ENCODE measurements at regions not wholly inside any gene's neighbourhood (a gene's known extent, or its start where the extent isn't known, plus 50 kb on each side); places are given as distances from the start of the nearest gene placed in this dataset.

DNA sequence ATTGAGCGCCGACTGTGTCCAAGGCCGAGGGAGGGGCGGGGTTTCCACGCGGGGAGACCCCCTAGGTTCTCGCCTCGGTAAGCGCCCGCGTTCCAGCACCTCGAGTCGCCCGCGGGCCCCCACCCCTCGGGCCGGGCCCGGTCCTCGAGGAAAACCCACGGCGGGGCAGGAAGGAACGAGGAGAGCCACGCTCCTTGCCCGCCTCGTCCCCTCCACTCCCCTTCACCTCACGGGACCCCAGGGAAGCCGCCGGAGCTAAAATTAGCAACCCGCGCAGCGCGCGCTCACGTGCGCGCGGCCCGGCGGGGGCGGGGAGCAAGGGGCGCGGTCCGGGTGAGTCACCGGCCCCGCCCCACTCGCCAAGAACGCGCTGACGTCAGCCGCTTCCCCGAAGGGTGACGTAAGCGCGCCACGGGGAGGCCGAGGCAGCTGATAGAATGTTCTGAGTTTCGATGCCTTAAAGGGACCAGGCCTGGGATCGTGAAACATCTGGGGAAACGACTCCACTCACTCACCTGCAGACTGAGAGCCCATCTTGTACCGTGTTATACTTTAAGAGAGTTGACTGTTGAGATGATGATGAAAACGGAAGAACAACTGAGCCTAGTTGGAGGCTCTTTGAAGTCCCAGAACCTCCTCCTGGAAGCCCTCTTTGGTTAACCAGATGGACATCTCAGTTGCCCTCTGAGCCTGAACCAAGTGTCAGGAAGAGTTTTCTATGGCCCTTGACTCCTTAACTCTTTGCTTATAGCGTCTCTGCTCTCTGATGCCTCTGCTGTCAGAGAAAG is 49.7 kb upstream of the ATF3 start:
- peak; percentile 70 for DNase-seq (ENCODE audit: low spot score)
